Lower lobe of right lung (tissue), 2 donors: ENCODE measurements at regions not wholly inside any gene's neighbourhood (a gene's known extent, or its start where the extent isn't known, plus 50 kb on each side); places are given as distances from the start of the nearest gene placed in this dataset.

Experiments
- ATAC-seq, 2 donors: fragments of 200-7000 bp; cut with Tn5 transposase; one replicate each; pipeline ENCODE4 v1.9.1; 2020 to 2022; ENCODE audit warnings: mild to moderate bottlenecking in 2 of 2, moderate library complexity in 2 of 2
- DNase-seq: peaks from one replicate; pipeline ENCODE4 v3.0.0-alpha.2; 2020
- H3K27ac ChIP-seq: fragments of 200-600 bp; one replicate; pipeline ENCODE4 v1.8.0; 2022
- H3K27me3 ChIP-seq: fragments of 200-600 bp; one replicate; pipeline ENCODE4 v1.8.0; 2022; ENCODE audit warnings: low read depth
- H3K36me3 ChIP-seq: fragments of 200-600 bp; one replicate; pipeline ENCODE4 v1.8.0; 2022; ENCODE audit warnings: mild to moderate bottlenecking
- H3K4me1 ChIP-seq: fragments of 200-600 bp; one replicate; pipeline ENCODE4 v1.8.0; 2022
- H3K4me3 ChIP-seq: fragments of 200-600 bp; one replicate; pipeline ENCODE4 v1.8.0; 2022; ENCODE audit warnings: mild to moderate bottlenecking
- H3K9me3 ChIP-seq: fragments of 200-600 bp; one replicate; pipeline ENCODE4 v1.8.0; 2022
- CTCF ChIP-seq: fragments of 200-600 bp; IDR thresholded peaks from one replicate; pipeline ENCODE4 v1.8.0; 2022; ENCODE audit warnings: antibody characterized with exemption, mild to moderate bottlenecking
- intact Hi-C: fragments of 100-400 bp; cut with DNase I; formaldehyde crosslinking; loops from one replicate; pipeline ENCODE4 v1.11.0; 2022
- donor health status: DM: no; HTN: yes; CAD: no; lungs with severe emphysema.

- H3K27me3 ChIP-seq: no peaks in the 10 kb centered on the region
- no peaks in the 10 kb centered on the region for H3K36me3 ChIP-seq
- intact Hi-C loops: no loop called here
- ATAC-seq: no peak
- no peaks in the 10 kb centered on the region for H3K9me3 ChIP-seq
- DNase-seq: no peak
- no peaks in the 10 kb centered on the region for H3K4me1 ChIP-seq
- no peak for TF ChIP-seq CTCF
- no peak overlapping the region for H3K27ac ChIP-seq
- H3K4me3 ChIP-seq: no peak overlapping the region
Measured at GRCh38 chr20:12014276-12014675, 96.6 kb downstream of the BTBD3 start.

DNA sequence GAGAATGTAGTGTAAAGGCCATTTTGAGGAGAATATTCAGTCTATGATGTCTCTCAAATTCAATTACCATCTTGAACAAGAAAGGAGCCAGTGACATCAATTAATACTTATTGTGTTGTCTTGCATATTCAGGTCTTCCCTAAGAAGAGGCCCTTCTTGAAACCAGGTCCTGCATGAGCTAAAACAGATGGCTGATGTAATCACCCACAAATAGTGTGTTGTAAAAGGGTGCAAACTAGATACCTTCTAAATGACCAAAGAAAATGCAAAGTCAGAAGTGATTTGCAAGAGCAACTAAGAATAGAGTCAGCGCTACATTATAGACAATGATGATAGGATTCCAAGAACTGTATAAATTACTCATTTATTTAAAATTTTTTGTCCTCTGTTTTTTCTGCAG lies 97.0 kb downstream of the BTBD3 start:
- intact Hi-C loops: no loop called here
- Histone ChIP-seq H3K27me3 (no peaks in the 10 kb centered on the region), H3K9me3 (no peaks in the 10 kb centered on the region), H3K27ac (no peak overlapping the region), H3K36me3 (no peaks in the 10 kb centered on the region), H3K4me3 (no peak overlapping the region), H3K4me1 (no peaks in the 10 kb centered on the region)
- ATAC-seq (no peak), DNase-seq (no peak)
- TF ChIP-seq CTCF: no peak

GRCh38 chr20:12016291-12016690 lies 98.6 kb downstream of the BTBD3 start:
- Histone ChIP-seq H3K27me3 (no peaks in the 10 kb centered on the region), H3K4me3 (no peak overlapping the region), H3K9me3 (no peaks in the 10 kb centered on the region), H3K27ac (no peak overlapping the region), H3K36me3 (no peaks in the 10 kb centered on the region), H3K4me1 (no peaks in the 10 kb centered on the region)
- TF ChIP-seq CTCF: no peak
- DNase-seq (no peak), ATAC-seq (no peak)
- intact Hi-C loops: no loop called here

DNA sequence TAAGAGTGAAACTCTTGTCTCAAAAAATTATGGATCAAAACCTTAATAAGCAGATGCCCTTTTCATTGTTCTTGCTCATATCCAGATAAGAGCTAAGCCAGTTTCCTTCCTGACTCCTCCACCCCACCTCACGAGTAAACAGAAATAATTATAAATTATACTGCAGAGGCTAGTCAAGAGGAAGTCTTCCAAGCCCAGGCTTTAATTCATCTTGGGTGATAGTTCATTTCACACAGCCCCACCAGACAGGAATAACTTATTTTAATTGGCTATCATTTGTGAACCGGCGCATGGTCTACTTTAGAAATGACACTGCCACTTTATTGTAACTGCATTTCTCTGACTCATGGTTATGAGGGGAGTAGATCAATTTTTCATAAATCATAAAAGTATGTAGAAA lies 102.0 kb downstream of the BTBD3 start:
- no peaks in the 10 kb centered on the region for H3K4me1 ChIP-seq
- TF ChIP-seq CTCF: no peak
- intact Hi-C loops: no loop called here
- DNase-seq (no peak), ATAC-seq (no peak)
- no peak overlapping the region for H3K4me3 ChIP-seq
- no peak overlapping the region for H3K27ac ChIP-seq
- no peaks in the 10 kb centered on the region for H3K27me3 ChIP-seq
- no peaks in the 10 kb centered on the region for H3K36me3 ChIP-seq
- H3K9me3 ChIP-seq: no peaks in the 10 kb centered on the region

GRCh38 chr20:12020846-12021245 lies 103.2 kb downstream of the BTBD3 start:
- no peak for DNase-seq
- Histone ChIP-seq H3K27me3 (no peaks in the 10 kb centered on the region), H3K36me3 (no peaks in the 10 kb centered on the region), H3K27ac (no peak overlapping the region), H3K9me3 (no peaks in the 10 kb centered on the region), H3K4me1 (no peaks in the 10 kb centered on the region), H3K4me3 (no peak overlapping the region)
- no peak for ATAC-seq
- intact Hi-C loops: no loop called here
- no peak for TF ChIP-seq CTCF

GRCh38 chr20:12022126-12022525 lies 104.4 kb downstream of the BTBD3 start:
- Histone ChIP-seq H3K4me1 (no peaks in the 10 kb centered on the region), H3K9me3 (no peaks in the 10 kb centered on the region), H3K36me3 (no peaks in the 10 kb centered on the region), H3K27me3 (no peaks in the 10 kb centered on the region), H3K4me3 (no peak overlapping the region), H3K27ac (no peak overlapping the region)
- ATAC-seq (no peak), DNase-seq (no peak)
- intact Hi-C loops: no loop called here
- no peak for TF ChIP-seq CTCF
